B cell (primary cell): ENCODE measurements at regions not wholly inside any gene's neighbourhood (a gene's known extent, or its start where the extent isn't known, plus 50 kb on each side); places are given as distances from the start of the nearest gene placed in this dataset.

ENCODE experiments used
- EZH2 ChIP-seq: IDR thresholded peaks from 2 replicates; pipeline ENCODE4 v1.6.1; 2012; ENCODE audit warnings: borderline replicate concordance, low read depth, mild to moderate bottlenecking, moderate library complexity, low read length; ENCODE audit not compliant: insufficient read depth, poor library complexity, severe bottlenecking
- TF ChIP-seq, protein P1 (sequence below): fragments of 200-600 bp; IDR thresholded peaks from one replicate; pipeline ENCODE4 v1.8.0; 2022; ENCODE audit warnings: antibody characterized with exemption, mild to moderate bottlenecking

DNA sequence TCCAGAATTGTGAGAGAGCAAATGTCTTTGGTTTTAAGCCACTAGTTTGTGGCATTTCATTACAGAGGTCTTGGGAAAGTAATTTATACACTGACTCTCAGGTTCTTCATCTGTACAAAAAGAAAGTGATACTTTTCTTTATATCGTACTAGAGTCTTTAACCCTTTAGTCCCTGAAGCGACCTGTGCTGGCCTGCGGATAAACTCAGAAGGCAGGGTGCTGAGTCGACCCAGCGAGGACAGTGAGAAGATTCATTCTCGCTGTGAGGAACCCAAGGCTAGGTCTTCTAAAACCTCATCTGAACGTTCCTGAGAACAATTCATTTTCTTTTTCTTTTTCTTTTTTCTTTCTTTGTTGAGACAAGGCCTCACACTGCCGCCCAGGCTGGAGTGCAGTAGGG lies 514.2 kb upstream of the MGMT start:
- TF ChIP-seq, protein P1, sequence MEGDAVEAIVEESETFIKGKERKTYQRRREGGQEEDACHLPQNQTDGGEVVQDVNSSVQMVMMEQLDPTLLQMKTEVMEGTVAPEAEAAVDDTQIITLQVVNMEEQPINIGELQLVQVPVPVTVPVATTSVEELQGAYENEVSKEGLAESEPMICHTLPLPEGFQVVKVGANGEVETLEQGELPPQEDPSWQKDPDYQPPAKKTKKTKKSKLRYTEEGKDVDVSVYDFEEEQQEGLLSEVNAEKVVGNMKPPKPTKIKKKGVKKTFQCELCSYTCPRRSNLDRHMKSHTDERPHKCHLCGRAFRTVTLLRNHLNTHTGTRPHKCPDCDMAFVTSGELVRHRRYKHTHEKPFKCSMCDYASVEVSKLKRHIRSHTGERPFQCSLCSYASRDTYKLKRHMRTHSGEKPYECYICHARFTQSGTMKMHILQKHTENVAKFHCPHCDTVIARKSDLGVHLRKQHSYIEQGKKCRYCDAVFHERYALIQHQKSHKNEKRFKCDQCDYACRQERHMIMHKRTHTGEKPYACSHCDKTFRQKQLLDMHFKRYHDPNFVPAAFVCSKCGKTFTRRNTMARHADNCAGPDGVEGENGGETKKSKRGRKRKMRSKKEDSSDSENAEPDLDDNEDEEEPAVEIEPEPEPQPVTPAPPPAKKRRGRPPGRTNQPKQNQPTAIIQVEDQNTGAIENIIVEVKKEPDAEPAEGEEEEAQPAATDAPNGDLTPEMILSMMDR, result no peak
- TF ChIP-seq EZH2, result no peak
